PC-9 (cell line): ENCODE measurements at regions not wholly inside any gene's neighbourhood (a gene's known extent, or its start where the extent isn't known, plus 50 kb on each side); places are given as distances from the start of the nearest gene placed in this dataset.

Experiments used
- BruUV-seq: library from RNA; stranded (reverse); fragments of 400-500 nt; replicated peaks from 2 replicates; lab custom pipeline; 2021; lab: Mats Ljungman, UMichigan
- CTCF ChIA-PET: fragments of 300-600 bp; sonication (Branson Sonifier 250); formaldehyde crosslinking; loops from one replicate; lab custom pipeline; 2022; ENCODE audit warnings: antibody characterized with exemption; lab: Charles Lee
- POLR2A ChIA-PET: fragments of 300-600 bp; sonication (Branson Sonifier 250); formaldehyde crosslinking; loops from one replicate; lab custom pipeline; 2022; ENCODE audit warnings: antibody characterized with exemption; ENCODE audit not compliant: unreplicated experiment; lab: Charles Lee
- DNase-seq, 2 experiments: peaks; one replicate each; pipeline versions ENCODE4 v3.0.0 to v3.0.0-alpha.2; 2015 to 2022; ENCODE audit warnings: mixed read lengths in 1 of 2
- H2AFZ ChIP-seq: fragments of 200-600 bp; sonication (generic); 2 replicates; pipeline ENCODE4 v1.8.1; 2017; ENCODE audit warnings: antibody characterized with exemption
- H3F3A ChIP-seq: fragments of 200-600 bp; sonication (generic); 2 replicates; pipeline ENCODE4 v1.8.1; 2017; ENCODE audit warnings: antibody characterized with exemption, mild to moderate bottlenecking, low read depth; ENCODE audit not compliant: insufficient read depth
- H3K27ac ChIP-seq: fragments of 200-600 bp; sonication (generic); 2 replicates; pipeline ENCODE4 v1.6.1; 2016; ENCODE audit warnings: mixed run types
- H3K27me3 ChIP-seq: fragments of 200-600 bp; sonication (generic); 2 replicates; pipeline ENCODE4 v1.6.1; 2016; ENCODE audit warnings: low read depth, mixed run types; ENCODE audit not compliant: insufficient read depth
- H3K36me3 ChIP-seq: fragments of 200-600 bp; sonication (generic); 2 replicates; pipeline ENCODE4 v1.6.1; 2016; ENCODE audit warnings: low read depth, mixed run types
- H3K4me1 ChIP-seq: fragments of 200-600 bp; sonication (generic); replicated peaks from 2 replicates; pipeline ENCODE4 v1.6.1; 2016; ENCODE audit warnings: mixed run types; ENCODE audit not compliant: insufficient read depth
- H3K4me2 ChIP-seq: fragments of 200-600 bp; sonication (generic); 2 replicates; pipeline ENCODE4 v1.6.1; 2017; ENCODE audit warnings: mixed run types
- H3K4me3 ChIP-seq: fragments of 200-600 bp; sonication (generic); 2 replicates; pipeline ENCODE4 v1.6.1; 2016; ENCODE audit warnings: mixed run types
- H3K79me2 ChIP-seq: fragments of 200-600 bp; sonication (generic); 2 replicates; pipeline ENCODE4 v1.6.1; 2017; ENCODE audit warnings: low read depth, mixed run types
- H3K9me2 ChIP-seq: fragments of 200-600 bp; sonication (generic); 2 replicates; pipeline ENCODE4 v1.8.1; 2017; ENCODE audit warnings: mild to moderate bottlenecking; ENCODE audit not compliant: insufficient read depth
- H3K9me3 ChIP-seq: fragments of 200-600 bp; sonication (generic); 2 replicates; pipeline ENCODE4 v1.8.1; 2016; ENCODE audit warnings: low read depth; ENCODE audit not compliant: insufficient read depth
- H4K20me1 ChIP-seq: fragments of 200-600 bp; sonication (generic); 2 replicates; pipeline ENCODE4 v1.8.1; 2017; ENCODE audit not compliant: insufficient read depth
- EZH2 ChIP-seq: fragments of 200-600 bp; sonication (generic); IDR thresholded peaks from 2 replicates; pipeline ENCODE4 v1.8.0; 2017; ENCODE audit warnings: antibody characterized with exemption, low read depth
- intact Hi-C: fragments of 100-400 bp; cut with micrococcal nuclease; formaldehyde crosslinking; loops from one replicate; pipeline ENCODE4 v1.10.0; 2022; ENCODE audit not compliant: unreplicated experiment
- TF ChIP-seq, protein P1 (sequence below): fragments of 200-600 bp; sonication (generic); conservative IDR thresholded peaks from 2 replicates; pipeline ENCODE4 v1.6.1; 2017; ENCODE audit warnings: mixed run types, antibody characterized with exemption, mild to moderate bottlenecking, moderate library complexity

DNA sequence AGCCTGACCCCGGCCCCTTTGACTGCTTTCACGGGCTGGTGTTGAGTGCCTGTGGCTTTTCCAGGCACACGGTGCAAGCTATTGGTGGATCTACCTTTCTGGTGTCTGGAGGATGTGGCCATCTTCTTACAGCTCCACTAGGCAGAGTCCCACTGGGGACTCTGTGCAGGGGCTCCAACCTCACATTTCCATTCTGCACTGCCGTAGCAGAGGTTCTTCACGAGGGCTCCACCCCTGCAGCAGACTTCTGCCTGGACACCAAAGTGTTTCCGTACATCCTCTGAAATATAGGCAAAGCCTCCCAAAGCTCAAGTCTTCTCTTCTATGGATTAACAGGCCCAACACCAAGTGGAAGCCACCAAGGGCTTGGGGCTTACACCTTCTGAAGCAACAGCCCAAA lies 691.5 kb upstream of the POU3F2 start:
- ChIA-PET CTCF (no interaction called here), POLR2A (no interaction called here)
- Histone ChIP-seq H3K9me3 (no peaks in the 10 kb centered on the region), H4K20me1 (no peaks in the 10 kb centered on the region), H3K9me2 (no peaks in the 10 kb centered on the region), H3K4me1 (no peaks in the 10 kb centered on the region), H2AFZ (no peak overlapping the region), H3K36me3 (no peaks in the 10 kb centered on the region), H3K27me3 (no peaks in the 10 kb centered on the region), H3K79me2 (no peaks in the 10 kb centered on the region), H3K4me2 (no peak overlapping the region), H3K27ac (no peak overlapping the region), H3F3A (no peaks in the 10 kb centered on the region), H3K4me3 (no peak overlapping the region)
- DNase-seq: no peak
- intact Hi-C loops: no loop called here
- no TSS peak for BruUV-seq
- TF ChIP-seq, protein P1, sequence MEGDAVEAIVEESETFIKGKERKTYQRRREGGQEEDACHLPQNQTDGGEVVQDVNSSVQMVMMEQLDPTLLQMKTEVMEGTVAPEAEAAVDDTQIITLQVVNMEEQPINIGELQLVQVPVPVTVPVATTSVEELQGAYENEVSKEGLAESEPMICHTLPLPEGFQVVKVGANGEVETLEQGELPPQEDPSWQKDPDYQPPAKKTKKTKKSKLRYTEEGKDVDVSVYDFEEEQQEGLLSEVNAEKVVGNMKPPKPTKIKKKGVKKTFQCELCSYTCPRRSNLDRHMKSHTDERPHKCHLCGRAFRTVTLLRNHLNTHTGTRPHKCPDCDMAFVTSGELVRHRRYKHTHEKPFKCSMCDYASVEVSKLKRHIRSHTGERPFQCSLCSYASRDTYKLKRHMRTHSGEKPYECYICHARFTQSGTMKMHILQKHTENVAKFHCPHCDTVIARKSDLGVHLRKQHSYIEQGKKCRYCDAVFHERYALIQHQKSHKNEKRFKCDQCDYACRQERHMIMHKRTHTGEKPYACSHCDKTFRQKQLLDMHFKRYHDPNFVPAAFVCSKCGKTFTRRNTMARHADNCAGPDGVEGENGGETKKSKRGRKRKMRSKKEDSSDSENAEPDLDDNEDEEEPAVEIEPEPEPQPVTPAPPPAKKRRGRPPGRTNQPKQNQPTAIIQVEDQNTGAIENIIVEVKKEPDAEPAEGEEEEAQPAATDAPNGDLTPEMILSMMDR: no peak
- no peak for TF ChIP-seq EZH2

DNA sequence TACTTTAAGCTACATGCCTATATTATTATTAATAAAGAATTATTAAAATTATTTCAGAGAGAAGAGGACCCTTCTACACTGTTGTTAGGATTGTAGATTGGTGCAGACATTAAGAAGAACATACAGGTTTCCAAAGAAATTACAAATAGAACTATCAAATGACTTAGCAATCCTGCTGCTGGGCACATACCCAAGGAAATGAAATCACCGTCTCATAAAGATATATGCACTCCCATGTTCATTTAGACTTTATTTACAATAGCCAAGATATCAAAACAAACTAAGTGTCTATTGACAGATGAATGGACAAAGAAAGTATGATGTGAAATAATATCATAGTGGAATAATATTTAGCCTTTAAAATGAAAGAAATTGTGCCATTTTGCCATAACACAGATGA lies 687.7 kb upstream of the POU3F2 start:
- H3K9me2 ChIP-seq: no peaks in the 10 kb centered on the region
- H3F3A ChIP-seq: no peaks in the 10 kb centered on the region
- BruUV-seq: no TSS peak
- ChIA-PET CTCF (no interaction called here), POLR2A (no interaction called here)
- H3K27ac ChIP-seq: no peak overlapping the region
- no peak overlapping the region for H3K4me3 ChIP-seq
- no peak overlapping the region for H2AFZ ChIP-seq
- intact Hi-C loops: no loop called here
- H3K36me3 ChIP-seq: no peaks in the 10 kb centered on the region
- H3K9me3 ChIP-seq: no peaks in the 10 kb centered on the region
- TF ChIP-seq, protein P1: no peak
- TF ChIP-seq EZH2: no peak
- no peaks in the 10 kb centered on the region for H3K27me3 ChIP-seq
- H3K4me1 ChIP-seq: no peaks in the 10 kb centered on the region
- H3K79me2 ChIP-seq: no peaks in the 10 kb centered on the region
- H3K4me2 ChIP-seq: no peak overlapping the region
- no peaks in the 10 kb centered on the region for H4K20me1 ChIP-seq
- DNase-seq: no peak

DNA sequence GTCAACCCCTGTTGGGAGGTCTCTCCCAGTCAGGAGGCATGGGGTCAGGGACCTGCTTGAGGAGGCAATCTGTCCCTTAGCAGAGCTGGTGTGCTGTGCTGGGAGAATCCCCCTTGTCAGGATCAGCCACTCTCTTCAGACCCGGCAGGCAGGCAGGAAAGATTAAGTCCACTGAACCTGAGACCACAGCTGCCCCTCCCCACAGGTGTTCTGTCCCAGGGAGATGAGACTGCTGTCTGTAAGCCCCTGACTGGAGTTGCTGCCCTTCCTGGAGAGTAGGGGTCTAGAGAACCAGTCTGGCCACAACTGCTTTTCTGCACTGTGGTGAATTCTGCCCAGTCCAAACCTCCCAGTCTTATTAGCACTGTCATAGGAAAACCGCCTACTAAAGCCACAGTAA lies 677.8 kb upstream of the POU3F2 start:
- Histone ChIP-seq H3K27me3 (no peaks in the 10 kb centered on the region), H3F3A (no peaks in the 10 kb centered on the region), H4K20me1 (no peaks in the 10 kb centered on the region), H3K9me2 (no peaks in the 10 kb centered on the region), H3K27ac (no peak overlapping the region), H3K79me2 (no peaks in the 10 kb centered on the region), H3K4me1 (no peaks in the 10 kb centered on the region), H3K4me3 (no peak overlapping the region), H2AFZ (no peak overlapping the region), H3K36me3 (no peaks in the 10 kb centered on the region), H3K9me3 (no peaks in the 10 kb centered on the region), H3K4me2 (no peak overlapping the region)
- no peak for DNase-seq
- no peak for TF ChIP-seq EZH2
- TF ChIP-seq, protein P1: no peak
- CTCF ChIA-PET: no interaction called here
- POLR2A ChIA-PET: no interaction called here
- intact Hi-C loops: no loop called here
- BruUV-seq: no TSS peak
